Breast epithelium (tissue), 3 donors: ENCODE measurements at regions not wholly inside any gene's neighbourhood (a gene's known extent, or its start where the extent isn't known, plus 50 kb on each side); places are given as distances from the start of the nearest gene placed in this dataset.

Experiments
- POLR2A ChIP-seq: fragments of 450-650 bp; IDR thresholded peaks from one replicate; pipeline ENCODE4 v1.6.1; 2016; ENCODE audit warnings: antibody characterized with exemption, mild to moderate bottlenecking, moderate library complexity
- POLR2AphosphoS5 ChIP-seq, 3 donors: sonication (generic); formaldehyde crosslinking; IDR thresholded peaks; one replicate each; pipeline ENCODE4 v1.6.1; 2017; ENCODE audit warnings: antibody characterized with exemption in 3 of 3
- TF ChIP-seq, protein P1 (sequence below), 3 donors: fragments of 450-650 bp; IDR thresholded peaks; one replicate each; pipeline ENCODE4 v1.5.1; 2016 to 2017; ENCODE audit warnings: antibody characterized with exemption in 3 of 3, mild to moderate bottlenecking in 3 of 3, moderate library complexity in 3 of 3

DNA sequence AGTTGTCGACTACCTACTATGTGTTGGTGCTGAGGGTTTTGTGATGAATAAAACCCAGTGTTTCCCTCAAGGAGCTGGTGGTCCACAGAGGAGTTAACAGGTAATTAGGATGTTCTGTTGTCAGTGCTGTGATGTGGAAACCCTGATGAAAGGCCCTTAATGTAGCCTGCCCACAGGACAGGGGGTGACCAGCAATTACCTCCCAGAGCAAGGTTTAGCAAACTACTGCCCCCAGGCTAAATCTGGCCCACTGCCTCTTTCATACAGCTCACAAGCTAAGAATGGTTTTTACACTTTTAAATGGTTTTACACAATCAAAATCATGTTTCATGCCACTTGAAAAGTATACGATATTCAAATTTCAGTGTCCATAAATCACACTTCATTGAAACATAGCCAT is 536.2 kb downstream of the MIAT start:
- TF ChIP-seq POLR2A, result no peak
- TF ChIP-seq, protein P1, sequence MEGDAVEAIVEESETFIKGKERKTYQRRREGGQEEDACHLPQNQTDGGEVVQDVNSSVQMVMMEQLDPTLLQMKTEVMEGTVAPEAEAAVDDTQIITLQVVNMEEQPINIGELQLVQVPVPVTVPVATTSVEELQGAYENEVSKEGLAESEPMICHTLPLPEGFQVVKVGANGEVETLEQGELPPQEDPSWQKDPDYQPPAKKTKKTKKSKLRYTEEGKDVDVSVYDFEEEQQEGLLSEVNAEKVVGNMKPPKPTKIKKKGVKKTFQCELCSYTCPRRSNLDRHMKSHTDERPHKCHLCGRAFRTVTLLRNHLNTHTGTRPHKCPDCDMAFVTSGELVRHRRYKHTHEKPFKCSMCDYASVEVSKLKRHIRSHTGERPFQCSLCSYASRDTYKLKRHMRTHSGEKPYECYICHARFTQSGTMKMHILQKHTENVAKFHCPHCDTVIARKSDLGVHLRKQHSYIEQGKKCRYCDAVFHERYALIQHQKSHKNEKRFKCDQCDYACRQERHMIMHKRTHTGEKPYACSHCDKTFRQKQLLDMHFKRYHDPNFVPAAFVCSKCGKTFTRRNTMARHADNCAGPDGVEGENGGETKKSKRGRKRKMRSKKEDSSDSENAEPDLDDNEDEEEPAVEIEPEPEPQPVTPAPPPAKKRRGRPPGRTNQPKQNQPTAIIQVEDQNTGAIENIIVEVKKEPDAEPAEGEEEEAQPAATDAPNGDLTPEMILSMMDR (IDR thresholded peaks at IDR 0.05), result no peak
- TF ChIP-seq POLR2AphosphoS5 (IDR thresholded peaks at IDR 0.05), result no peak
